OCI-LY3 (cell line): ENCODE measurements at regions not wholly inside any gene's neighbourhood (a gene's known extent, or its start where the extent isn't known, plus 50 kb on each side); places are given as distances from the start of the nearest gene placed in this dataset.

Experiments used
- H2AFZ ChIP-seq: fragments of 200-600, 300-600 bp; shearing (Covaris generic); 2 replicates; pipeline ENCODE4 v1.6.0; 2014; ENCODE audit warnings: antibody characterized with exemption, low read depth, low read length
- H3K27ac ChIP-seq: fragments of 200-600, 300-600 bp; sonication (generic); 2 replicates; pipeline ENCODE4 v1.5.1; 2014; ENCODE audit warnings: mild to moderate bottlenecking, low read length, moderate library complexity, mixed read lengths
- H3K27me3 ChIP-seq: fragments of 200-600, 300-600 bp; sonication (generic); 2 replicates; pipeline ENCODE4 v1.6.1; 2014; ENCODE audit warnings: low read depth, low read length, mixed read lengths
- H3K36me3 ChIP-seq: fragments of 200-600, 300-600 bp; sonication (generic); replicated peaks from 2 replicates; pipeline ENCODE3; 2014; ENCODE audit warnings: low read depth, low read length, mixed read lengths
- H3K4me1 ChIP-seq: fragments of 300-600, 200-600 bp; sonication (generic); 2 replicates; pipeline ENCODE4 v1.6.1; 2014; ENCODE audit warnings: low read length, mixed read lengths
- H3K4me2 ChIP-seq: fragments of 200-600, 300-600 bp; sonication (generic); 2 replicates; pipeline ENCODE4 v1.6.1; 2014; ENCODE audit warnings: low read length, mixed read lengths
- H3K4me3 ChIP-seq: fragments of 300-600, 200-600 bp; sonication (generic); 2 replicates; pipeline ENCODE4 v1.5.1; 2014; ENCODE audit warnings: antibody characterized with exemption, mild to moderate bottlenecking, low read length, moderate library complexity
- H3K79me2 ChIP-seq: fragments of 300-600, 200-600 bp; shearing (Covaris generic); 2 replicates; pipeline ENCODE4 v1.6.1; 2014; ENCODE audit warnings: mild to moderate bottlenecking, low read length, mixed read lengths
- H3K9ac ChIP-seq: fragments of 300-600, 200-600 bp; shearing (Covaris generic); 2 replicates; pipeline ENCODE4 v1.6.0; 2014; ENCODE audit warnings: mild to moderate bottlenecking, low read length, moderate library complexity
- H3K9me3 ChIP-seq: fragments of 200-600, 300-600 bp; shearing (Covaris generic); 2 replicates; pipeline ENCODE4 v1.6.1; 2014; ENCODE audit warnings: low read length, mixed read lengths; ENCODE audit not compliant: insufficient read depth
- H4K20me1 ChIP-seq: fragments of 200-600, 300-600 bp; sonication (generic); 2 replicates; pipeline ENCODE4 v1.6.1; 2016; ENCODE audit warnings: low read length, mixed read lengths; ENCODE audit not compliant: insufficient read depth
- EZH2phosphoT487 ChIP-seq: fragments of 200-600 bp; shearing (Covaris generic); IDR thresholded peaks from 2 replicates; pipeline ENCODE4 v1.6.1; 2018; ENCODE audit warnings: antibody characterized with exemption, mixed run types, low read depth
- TF ChIP-seq, protein P1 (sequence below): fragments of 200-600, 300-600 bp; sonication (generic); IDR thresholded peaks from 2 replicates; pipeline ENCODE4 v1.5.1; 2014; ENCODE audit warnings: antibody characterized with exemption, low read length, low read depth

DNA sequence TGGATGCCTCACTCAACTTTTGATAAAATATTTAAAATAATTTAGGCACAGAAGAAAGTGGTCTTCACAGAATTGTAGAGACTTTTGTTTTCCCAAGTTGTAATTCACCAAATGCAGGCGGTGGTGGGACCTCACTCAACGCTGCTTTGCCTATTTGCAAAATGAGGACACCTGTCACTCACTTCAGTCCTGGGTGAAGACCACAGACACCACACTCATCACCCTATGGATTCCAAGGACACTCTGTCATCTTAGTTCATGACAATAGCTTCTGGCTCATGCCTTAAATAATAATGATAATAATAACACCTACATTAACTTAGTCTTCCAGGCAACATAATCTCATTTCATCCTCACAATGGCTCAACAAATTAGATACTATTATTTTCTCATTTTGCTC is 234.4 kb downstream of the RNF152 start:
- TF ChIP-seq EZH2phosphoT487 = no peak
- TF ChIP-seq, protein P1, sequence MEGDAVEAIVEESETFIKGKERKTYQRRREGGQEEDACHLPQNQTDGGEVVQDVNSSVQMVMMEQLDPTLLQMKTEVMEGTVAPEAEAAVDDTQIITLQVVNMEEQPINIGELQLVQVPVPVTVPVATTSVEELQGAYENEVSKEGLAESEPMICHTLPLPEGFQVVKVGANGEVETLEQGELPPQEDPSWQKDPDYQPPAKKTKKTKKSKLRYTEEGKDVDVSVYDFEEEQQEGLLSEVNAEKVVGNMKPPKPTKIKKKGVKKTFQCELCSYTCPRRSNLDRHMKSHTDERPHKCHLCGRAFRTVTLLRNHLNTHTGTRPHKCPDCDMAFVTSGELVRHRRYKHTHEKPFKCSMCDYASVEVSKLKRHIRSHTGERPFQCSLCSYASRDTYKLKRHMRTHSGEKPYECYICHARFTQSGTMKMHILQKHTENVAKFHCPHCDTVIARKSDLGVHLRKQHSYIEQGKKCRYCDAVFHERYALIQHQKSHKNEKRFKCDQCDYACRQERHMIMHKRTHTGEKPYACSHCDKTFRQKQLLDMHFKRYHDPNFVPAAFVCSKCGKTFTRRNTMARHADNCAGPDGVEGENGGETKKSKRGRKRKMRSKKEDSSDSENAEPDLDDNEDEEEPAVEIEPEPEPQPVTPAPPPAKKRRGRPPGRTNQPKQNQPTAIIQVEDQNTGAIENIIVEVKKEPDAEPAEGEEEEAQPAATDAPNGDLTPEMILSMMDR = no peak
- Histone ChIP-seq H3K9me3 (peaks cover 6% of the 10 kb centered on the region; the same call in 1 of the 2 replicates), H3K9ac (no peak overlapping the region), H3K27me3 (peaks cover 15% of the 10 kb centered on the region; the same call in 1 of the 2 replicates), H3K4me3 (no peak overlapping the region), H3K4me1 (peaks cover 18% of the 10 kb centered on the region), H3K36me3 (no peaks in the 10 kb centered on the region), H3K79me2 (no peaks in the 10 kb centered on the region), H3K4me2 (no peak overlapping the region), H2AFZ (no peak overlapping the region), H3K27ac (no peak overlapping the region), H4K20me1 (no peaks in the 10 kb centered on the region)

DNA sequence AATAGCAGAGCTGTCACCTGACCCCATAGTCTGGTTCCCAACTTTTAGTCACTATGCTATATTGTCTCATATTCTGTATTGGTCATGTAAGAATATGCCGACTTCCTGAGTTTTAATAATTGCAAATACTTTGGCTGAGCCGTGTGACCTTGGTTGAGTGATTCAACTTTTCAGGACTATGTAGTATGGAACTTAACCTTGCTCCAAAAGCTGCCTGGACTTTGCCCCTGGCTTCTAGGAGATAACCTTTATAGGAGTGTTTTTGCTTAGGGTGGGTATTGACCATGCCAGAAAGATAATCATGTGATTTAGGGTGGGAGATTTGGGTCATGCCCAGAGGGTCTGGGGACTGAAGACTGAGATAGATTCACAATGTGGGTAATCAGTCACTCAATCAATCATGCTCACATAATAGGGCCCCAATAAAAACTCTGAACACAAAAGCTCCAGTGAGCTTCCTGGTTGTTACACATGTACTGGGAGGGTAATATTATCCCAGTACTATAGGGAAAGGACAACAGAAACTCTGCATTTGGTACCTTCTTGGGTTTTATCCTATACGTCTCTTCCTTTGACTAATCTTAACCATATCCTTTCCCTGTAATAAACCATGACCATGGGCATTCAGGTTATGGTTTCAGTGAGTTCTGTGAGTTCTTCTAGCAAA is 235.6 kb downstream of the RNF152 start:
- no peak overlapping the region for H2AFZ ChIP-seq
- H3K27me3 ChIP-seq = peaks cover 15% of the 10 kb centered on the region; the same call in 1 of the 2 replicates
- H3K4me1 ChIP-seq = peaks cover 18% of the 10 kb centered on the region
- H3K79me2 ChIP-seq = no peaks in the 10 kb centered on the region
- no peak overlapping the region for H3K27ac ChIP-seq
- peaks cover 6% of the 10 kb centered on the region; the same call in 1 of the 2 replicates for H3K9me3 ChIP-seq
- H3K36me3 ChIP-seq = no peaks in the 10 kb centered on the region
- no peak overlapping the region for H3K9ac ChIP-seq
- H3K4me2 ChIP-seq = no peak overlapping the region
- H4K20me1 ChIP-seq = no peaks in the 10 kb centered on the region
- TF ChIP-seq, protein P1 = no peak
- no peak for TF ChIP-seq EZH2phosphoT487
- H3K4me3 ChIP-seq = no peak overlapping the region

DNA sequence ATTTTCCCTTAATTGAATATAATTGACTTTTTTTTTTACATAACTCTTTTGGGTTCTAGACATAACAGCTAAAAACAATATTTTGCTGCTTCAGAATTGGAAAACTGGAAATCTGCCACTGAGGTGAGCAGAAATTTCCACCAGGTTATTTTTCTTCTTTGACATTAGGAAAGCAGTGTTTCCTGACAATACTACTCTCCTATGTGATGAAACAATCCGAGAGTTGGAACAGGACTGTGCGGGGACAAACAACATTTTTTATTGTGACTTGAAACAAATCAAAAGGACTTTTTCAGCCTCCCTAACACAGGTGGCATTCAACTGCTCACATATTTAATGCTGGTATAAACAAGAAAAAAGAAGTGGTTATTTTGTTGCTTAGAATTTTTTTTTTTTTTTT is 237.2 kb downstream of the RNF152 start:
- H3K4me3 ChIP-seq = no peak overlapping the region
- H3K27ac ChIP-seq = no peak overlapping the region
- H3K27me3 ChIP-seq = peaks cover 15% of the 10 kb centered on the region; the same call in 1 of the 2 replicates
- H2AFZ ChIP-seq = no peak overlapping the region
- H3K9ac ChIP-seq = no peak overlapping the region
- H4K20me1 ChIP-seq = no peaks in the 10 kb centered on the region
- H3K79me2 ChIP-seq = no peaks in the 10 kb centered on the region
- no peaks in the 10 kb centered on the region for H3K36me3 ChIP-seq
- H3K4me2 ChIP-seq = no peak overlapping the region
- peaks cover 6% of the 10 kb centered on the region; the same call in 1 of the 2 replicates for H3K9me3 ChIP-seq
- H3K4me1 ChIP-seq = peaks cover 3% of the 10 kb centered on the region
- TF ChIP-seq EZH2phosphoT487 = no peak
- TF ChIP-seq, protein P1 = no peak

- no peaks in the 10 kb centered on the region for H4K20me1 ChIP-seq
- H3K36me3 ChIP-seq = no peaks in the 10 kb centered on the region
- no peaks in the 10 kb centered on the region for H3K79me2 ChIP-seq
- H3K4me2 ChIP-seq = no peak overlapping the region
- peaks cover 6% of the 10 kb centered on the region; the same call in 1 of the 2 replicates for H3K9me3 ChIP-seq
- TF ChIP-seq EZH2phosphoT487 = no peak
- TF ChIP-seq, protein P1 = no peak
- no peak overlapping the region for H3K4me3 ChIP-seq
- no peak overlapping the region for H3K9ac ChIP-seq
- peaks cover 15% of the 10 kb centered on the region; the same call in 1 of the 2 replicates for H3K27me3 ChIP-seq
- no peak overlapping the region for H3K27ac ChIP-seq
- H2AFZ ChIP-seq = no peak overlapping the region
- no peaks in the 10 kb centered on the region for H3K4me1 ChIP-seq
Measured at GRCh38 chr18:61653823-61654551, 238.8 kb downstream of the RNF152 start.
